ENCODE measurements at regions not wholly inside any gene's neighbourhood (a gene's known extent, or its start where the extent isn't known, plus 50 kb on each side); places are given as distances from the start of the nearest gene placed in this dataset.

- TF ChIP-seq CTCF (IDR thresholded peaks at IDR 0.05) (no peak), POLR2A (IDR thresholded peaks at IDR 0.05) (no peak)
Measured at GRCh38 chr1:59186656-59187055, 110.2 kb upstream of the FGGY start.
